ENCODE measurements at regions not wholly inside any gene's neighbourhood (a gene's known extent, or its start where the extent isn't known, plus 50 kb on each side); places are given as distances from the start of the nearest gene placed in this dataset.

DNA sequence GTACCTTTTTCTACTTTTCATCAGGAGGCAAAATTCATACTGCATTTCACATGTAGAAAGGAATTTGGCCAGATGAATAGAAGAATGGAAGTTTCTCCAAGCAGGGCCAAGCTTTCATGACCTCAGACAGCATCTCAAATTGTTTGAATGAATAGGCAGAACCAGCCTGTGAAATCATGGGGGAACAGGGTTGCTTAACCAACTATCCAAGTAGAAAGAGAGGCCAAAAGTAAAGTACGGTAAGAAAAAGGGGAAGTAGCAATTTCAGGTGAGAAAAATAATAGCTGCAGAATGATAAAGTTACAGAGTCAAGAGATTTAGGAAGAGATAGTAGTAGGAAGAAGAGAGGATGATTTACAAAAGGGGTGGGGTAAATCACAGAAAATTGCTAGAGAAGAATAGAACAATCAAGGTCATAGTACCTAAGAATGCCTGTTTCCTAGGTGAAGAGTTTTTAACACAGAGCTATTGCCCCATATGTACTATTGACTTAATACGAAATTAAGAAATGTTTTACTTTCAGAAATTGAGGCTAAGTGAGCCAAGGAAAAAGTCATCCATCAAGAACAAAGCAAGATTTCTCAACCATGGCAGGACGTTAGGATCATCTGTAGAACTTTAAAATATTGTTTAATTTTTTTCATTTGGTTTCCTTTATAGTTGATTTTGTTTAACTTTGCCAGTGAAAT, 177.1 kb upstream of the TET2 start:
- no peak overlapping the region for H3K4me3 ChIP-seq (ENCODE audit: insufficient read depth, low read length, poor library complexity, severe bottlenecking)
- H3K9me2 ChIP-seq (replicated peaks; ENCODE audit: insufficient read depth, low read length): no peaks in the 10 kb centered on the region
- H3K9me3 ChIP-seq (ENCODE audit: insufficient read depth, low read length): no peaks in the 10 kb centered on the region
- no peak overlapping the region for H3K9ac ChIP-seq (ENCODE audit: low read length)
- no peaks in the 10 kb centered on the region for H4K20me1 ChIP-seq (ENCODE audit: low read depth, low read length)
- H3K79me2 ChIP-seq (ENCODE audit: insufficient read depth, low read length): no peaks in the 10 kb centered on the region
- no peaks in the 10 kb centered on the region for H3K27me3 ChIP-seq (ENCODE audit: low read length)
- TF ChIP-seq, protein P1, sequence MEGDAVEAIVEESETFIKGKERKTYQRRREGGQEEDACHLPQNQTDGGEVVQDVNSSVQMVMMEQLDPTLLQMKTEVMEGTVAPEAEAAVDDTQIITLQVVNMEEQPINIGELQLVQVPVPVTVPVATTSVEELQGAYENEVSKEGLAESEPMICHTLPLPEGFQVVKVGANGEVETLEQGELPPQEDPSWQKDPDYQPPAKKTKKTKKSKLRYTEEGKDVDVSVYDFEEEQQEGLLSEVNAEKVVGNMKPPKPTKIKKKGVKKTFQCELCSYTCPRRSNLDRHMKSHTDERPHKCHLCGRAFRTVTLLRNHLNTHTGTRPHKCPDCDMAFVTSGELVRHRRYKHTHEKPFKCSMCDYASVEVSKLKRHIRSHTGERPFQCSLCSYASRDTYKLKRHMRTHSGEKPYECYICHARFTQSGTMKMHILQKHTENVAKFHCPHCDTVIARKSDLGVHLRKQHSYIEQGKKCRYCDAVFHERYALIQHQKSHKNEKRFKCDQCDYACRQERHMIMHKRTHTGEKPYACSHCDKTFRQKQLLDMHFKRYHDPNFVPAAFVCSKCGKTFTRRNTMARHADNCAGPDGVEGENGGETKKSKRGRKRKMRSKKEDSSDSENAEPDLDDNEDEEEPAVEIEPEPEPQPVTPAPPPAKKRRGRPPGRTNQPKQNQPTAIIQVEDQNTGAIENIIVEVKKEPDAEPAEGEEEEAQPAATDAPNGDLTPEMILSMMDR (IDR thresholded peaks at IDR 0.05; ENCODE audit: insufficient read depth, low read length, poor library complexity, severe bottlenecking): no peak
- no peak for TF ChIP-seq EZH2phosphoT487 (conservative IDR thresholded peaks at IDR 0.05; ENCODE audit: low read length)
- no peak overlapping the region for H3K27ac ChIP-seq (ENCODE audit: low read depth, low read length)
- no peaks in the 10 kb centered on the region for H3F3A ChIP-seq (ENCODE audit: insufficient read depth)
- H2AFZ ChIP-seq (ENCODE audit: low read depth, low read length, severe bottlenecking): no peak overlapping the region
- no peaks in the 10 kb centered on the region for H3K36me3 ChIP-seq (ENCODE audit: low read length)
- no peak overlapping the region for H3K4me2 ChIP-seq (ENCODE audit: low read depth, low read length, poor library complexity, severe bottlenecking)

DNA sequence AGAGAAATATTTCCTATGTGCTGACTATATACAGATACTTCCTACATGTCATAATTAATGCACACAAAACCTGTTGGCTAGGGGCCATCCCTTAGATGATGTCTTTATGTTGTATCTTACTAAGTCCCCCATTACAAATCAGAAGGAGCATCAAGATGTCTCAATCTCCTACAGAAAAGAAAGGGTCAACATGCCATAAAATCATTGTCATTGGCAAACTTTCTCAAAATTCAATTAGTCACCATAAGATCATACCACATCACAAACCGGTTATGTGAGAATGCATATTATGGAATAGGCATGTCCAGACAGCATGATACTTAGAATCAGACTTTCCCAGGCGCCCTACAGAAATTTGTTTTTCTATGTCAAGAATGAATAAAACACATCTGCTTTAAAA, 175.2 kb upstream of the TET2 start:
- H3F3A ChIP-seq (ENCODE audit: insufficient read depth): no peaks in the 10 kb centered on the region
- H3K9me3 ChIP-seq (ENCODE audit: insufficient read depth, low read length): no peaks in the 10 kb centered on the region
- no peaks in the 10 kb centered on the region for H3K27me3 ChIP-seq (ENCODE audit: low read length)
- no peaks in the 10 kb centered on the region for H4K20me1 ChIP-seq (ENCODE audit: low read depth, low read length)
- no peaks in the 10 kb centered on the region for H3K9me2 ChIP-seq (replicated peaks; ENCODE audit: insufficient read depth, low read length)
- no peak overlapping the region for H3K4me3 ChIP-seq (ENCODE audit: insufficient read depth, low read length, poor library complexity, severe bottlenecking)
- H3K4me2 ChIP-seq (ENCODE audit: low read depth, low read length, poor library complexity, severe bottlenecking): no peak overlapping the region
- H2AFZ ChIP-seq (ENCODE audit: low read depth, low read length, severe bottlenecking): no peak overlapping the region
- no peak overlapping the region for H3K27ac ChIP-seq (ENCODE audit: low read depth, low read length)
- no peak overlapping the region for H3K9ac ChIP-seq (ENCODE audit: low read length)
- H3K36me3 ChIP-seq (ENCODE audit: low read length): no peaks in the 10 kb centered on the region
- TF ChIP-seq, protein P1 (IDR thresholded peaks at IDR 0.05; ENCODE audit: insufficient read depth, low read length, poor library complexity, severe bottlenecking): no peak
- TF ChIP-seq EZH2phosphoT487 (conservative IDR thresholded peaks at IDR 0.05; ENCODE audit: low read length): no peak
- H3K79me2 ChIP-seq (ENCODE audit: insufficient read depth, low read length): no peaks in the 10 kb centered on the region

DNA sequence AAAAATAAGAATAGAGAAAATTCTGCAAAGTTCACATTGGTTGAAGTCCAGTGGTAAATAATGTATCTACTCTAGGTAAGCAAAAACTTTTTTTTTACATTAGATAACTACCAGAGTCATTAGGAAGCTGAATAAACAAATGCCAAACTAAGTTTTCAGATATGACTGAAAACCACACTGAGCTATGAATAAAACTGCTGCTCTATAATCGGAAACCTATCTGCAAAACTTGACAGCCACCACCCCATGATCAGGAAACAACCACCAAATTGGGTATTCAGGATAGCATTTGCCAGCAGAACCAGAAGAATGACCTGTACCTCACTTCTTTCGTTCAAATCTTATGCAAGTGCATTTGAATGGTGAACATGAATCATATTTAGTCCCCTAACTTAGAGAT, 173.0 kb upstream of the TET2 start:
- no peaks in the 10 kb centered on the region for H3F3A ChIP-seq (ENCODE audit: insufficient read depth)
- H3K9me3 ChIP-seq (ENCODE audit: insufficient read depth, low read length): no peaks in the 10 kb centered on the region
- H4K20me1 ChIP-seq (ENCODE audit: low read depth, low read length): no peaks in the 10 kb centered on the region
- H3K9ac ChIP-seq (ENCODE audit: low read length): no peak overlapping the region
- H3K9me2 ChIP-seq (replicated peaks; ENCODE audit: insufficient read depth, low read length): no peaks in the 10 kb centered on the region
- no peaks in the 10 kb centered on the region for H3K27me3 ChIP-seq (ENCODE audit: low read length)
- no peaks in the 10 kb centered on the region for H3K79me2 ChIP-seq (ENCODE audit: insufficient read depth, low read length)
- no peak overlapping the region for H3K27ac ChIP-seq (ENCODE audit: low read depth, low read length)
- no peaks in the 10 kb centered on the region for H3K36me3 ChIP-seq (ENCODE audit: low read length)
- no peak overlapping the region for H3K4me2 ChIP-seq (ENCODE audit: low read depth, low read length, poor library complexity, severe bottlenecking)
- TF ChIP-seq, protein P1 (IDR thresholded peaks at IDR 0.05; ENCODE audit: insufficient read depth, low read length, poor library complexity, severe bottlenecking): no peak
- no peak for TF ChIP-seq EZH2phosphoT487 (conservative IDR thresholded peaks at IDR 0.05; ENCODE audit: low read length)
- H2AFZ ChIP-seq (ENCODE audit: low read depth, low read length, severe bottlenecking): no peak overlapping the region
- no peak overlapping the region for H3K4me3 ChIP-seq (ENCODE audit: insufficient read depth, low read length, poor library complexity, severe bottlenecking)

Measured in SU-DHL-6 (cell line).